ENCODE measurements at regions not wholly inside any gene's neighbourhood (a gene's known extent, or its start where the extent isn't known, plus 50 kb on each side); places are given as distances from the start of the nearest gene placed in this dataset.

DNA sequence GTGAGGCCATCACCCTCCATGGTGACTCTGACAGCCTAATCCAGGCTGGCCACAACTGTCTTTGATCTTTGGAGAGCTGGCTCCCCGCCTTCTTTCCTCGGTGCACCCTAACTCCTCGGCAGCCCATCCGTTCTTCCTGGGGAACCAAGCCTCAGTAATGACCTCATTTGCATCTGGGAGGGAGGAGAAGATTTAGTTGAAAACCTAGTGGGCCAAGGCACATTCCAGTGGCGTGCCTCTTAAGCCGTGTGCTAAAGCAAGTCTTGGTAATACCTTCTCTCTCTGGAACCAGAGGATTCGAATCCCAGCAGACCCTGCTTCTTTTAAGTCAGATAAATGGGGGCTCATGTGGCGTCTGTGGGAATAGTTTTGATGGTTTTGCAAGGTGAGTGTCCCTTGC is 233.1 kb downstream of the EBLN2 start:
- H3K36me3 ChIP-seq (ENCODE audit: low read length): no peaks in the 10 kb centered on the region
- no peak overlapping the region for H3K27ac ChIP-seq (ENCODE audit: low read depth, low read length)
- no peaks in the 10 kb centered on the region for H3K9me2 ChIP-seq (replicated peaks; ENCODE audit: insufficient read depth, low read length)
- no peaks in the 10 kb centered on the region for H3K9me3 ChIP-seq (ENCODE audit: insufficient read depth, low read length)
- H2AFZ ChIP-seq (ENCODE audit: low read depth, low read length, severe bottlenecking): no peak overlapping the region
- no peak overlapping the region for H3K4me3 ChIP-seq (ENCODE audit: insufficient read depth, low read length, poor library complexity, severe bottlenecking)
- H3K27me3 ChIP-seq (ENCODE audit: low read length): no peaks in the 10 kb centered on the region
- no peaks in the 10 kb centered on the region for H3K79me2 ChIP-seq (ENCODE audit: insufficient read depth, low read length)
- TF ChIP-seq, protein P1, sequence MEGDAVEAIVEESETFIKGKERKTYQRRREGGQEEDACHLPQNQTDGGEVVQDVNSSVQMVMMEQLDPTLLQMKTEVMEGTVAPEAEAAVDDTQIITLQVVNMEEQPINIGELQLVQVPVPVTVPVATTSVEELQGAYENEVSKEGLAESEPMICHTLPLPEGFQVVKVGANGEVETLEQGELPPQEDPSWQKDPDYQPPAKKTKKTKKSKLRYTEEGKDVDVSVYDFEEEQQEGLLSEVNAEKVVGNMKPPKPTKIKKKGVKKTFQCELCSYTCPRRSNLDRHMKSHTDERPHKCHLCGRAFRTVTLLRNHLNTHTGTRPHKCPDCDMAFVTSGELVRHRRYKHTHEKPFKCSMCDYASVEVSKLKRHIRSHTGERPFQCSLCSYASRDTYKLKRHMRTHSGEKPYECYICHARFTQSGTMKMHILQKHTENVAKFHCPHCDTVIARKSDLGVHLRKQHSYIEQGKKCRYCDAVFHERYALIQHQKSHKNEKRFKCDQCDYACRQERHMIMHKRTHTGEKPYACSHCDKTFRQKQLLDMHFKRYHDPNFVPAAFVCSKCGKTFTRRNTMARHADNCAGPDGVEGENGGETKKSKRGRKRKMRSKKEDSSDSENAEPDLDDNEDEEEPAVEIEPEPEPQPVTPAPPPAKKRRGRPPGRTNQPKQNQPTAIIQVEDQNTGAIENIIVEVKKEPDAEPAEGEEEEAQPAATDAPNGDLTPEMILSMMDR (IDR thresholded peaks at IDR 0.05; ENCODE audit: insufficient read depth, low read length, poor library complexity, severe bottlenecking): no peak
- TF ChIP-seq EZH2phosphoT487 (conservative IDR thresholded peaks at IDR 0.05; ENCODE audit: low read length): no peak
- no peaks in the 10 kb centered on the region for H4K20me1 ChIP-seq (ENCODE audit: low read depth, low read length)
- no peak overlapping the region for H3K4me2 ChIP-seq (ENCODE audit: low read depth, low read length, poor library complexity, severe bottlenecking)
- no peaks in the 10 kb centered on the region for H3F3A ChIP-seq (ENCODE audit: insufficient read depth)
- H3K9ac ChIP-seq (ENCODE audit: low read length): no peak overlapping the region

DNA sequence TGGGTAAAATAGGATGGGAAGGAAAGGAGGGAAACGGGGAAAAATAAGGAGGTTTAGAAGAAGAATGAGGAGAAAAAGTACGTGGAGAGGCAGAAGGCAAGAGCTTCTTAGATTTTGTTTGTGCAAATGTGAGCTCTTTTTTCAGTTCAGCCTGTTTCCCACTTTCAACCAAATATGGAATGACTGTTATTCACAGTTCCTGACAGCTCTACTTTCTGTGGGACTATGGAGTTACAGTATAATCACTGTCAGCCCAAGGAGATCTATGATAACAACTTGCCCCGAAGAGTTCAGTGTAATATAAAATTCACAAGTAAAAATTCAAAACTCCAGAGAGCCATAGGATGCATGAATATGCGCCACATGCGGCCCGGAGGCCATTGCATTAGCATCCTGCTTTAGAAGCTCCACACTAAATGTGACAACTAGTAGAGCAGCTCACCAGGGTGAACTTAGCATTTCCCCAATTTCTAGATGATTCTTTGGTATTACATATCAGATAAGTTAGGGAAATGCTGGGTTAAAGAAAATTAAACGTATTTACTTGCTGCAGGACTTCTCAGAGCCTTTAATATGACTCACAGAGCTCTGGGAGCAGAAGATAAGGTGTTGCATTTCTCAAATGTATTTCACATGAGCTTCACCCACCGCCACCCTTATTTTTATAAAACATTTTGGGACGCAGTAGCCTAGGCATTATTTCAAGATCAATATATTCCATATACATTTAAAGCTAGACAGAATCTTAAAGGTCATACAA is 234.6 kb downstream of the EBLN2 start:
- no peak for TF ChIP-seq EZH2phosphoT487 (conservative IDR thresholded peaks at IDR 0.05; ENCODE audit: low read length)
- TF ChIP-seq, protein P1 (IDR thresholded peaks at IDR 0.05; ENCODE audit: insufficient read depth, low read length, poor library complexity, severe bottlenecking): no peak
- no peaks in the 10 kb centered on the region for H4K20me1 ChIP-seq (ENCODE audit: low read depth, low read length)
- no peak overlapping the region for H2AFZ ChIP-seq (ENCODE audit: low read depth, low read length, severe bottlenecking)
- no peak overlapping the region for H3K27ac ChIP-seq (ENCODE audit: low read depth, low read length)
- no peaks in the 10 kb centered on the region for H3F3A ChIP-seq (ENCODE audit: insufficient read depth)
- no peaks in the 10 kb centered on the region for H3K79me2 ChIP-seq (ENCODE audit: insufficient read depth, low read length)
- no peaks in the 10 kb centered on the region for H3K9me3 ChIP-seq (ENCODE audit: insufficient read depth, low read length)
- no peaks in the 10 kb centered on the region for H3K9me2 ChIP-seq (replicated peaks; ENCODE audit: insufficient read depth, low read length)
- no peak overlapping the region for H3K9ac ChIP-seq (ENCODE audit: low read length)
- no peak overlapping the region for H3K4me3 ChIP-seq (ENCODE audit: insufficient read depth, low read length, poor library complexity, severe bottlenecking)
- no peaks in the 10 kb centered on the region for H3K27me3 ChIP-seq (ENCODE audit: low read length)
- no peak overlapping the region for H3K4me2 ChIP-seq (ENCODE audit: low read depth, low read length, poor library complexity, severe bottlenecking)
- H3K36me3 ChIP-seq (ENCODE audit: low read length): no peaks in the 10 kb centered on the region

DNA sequence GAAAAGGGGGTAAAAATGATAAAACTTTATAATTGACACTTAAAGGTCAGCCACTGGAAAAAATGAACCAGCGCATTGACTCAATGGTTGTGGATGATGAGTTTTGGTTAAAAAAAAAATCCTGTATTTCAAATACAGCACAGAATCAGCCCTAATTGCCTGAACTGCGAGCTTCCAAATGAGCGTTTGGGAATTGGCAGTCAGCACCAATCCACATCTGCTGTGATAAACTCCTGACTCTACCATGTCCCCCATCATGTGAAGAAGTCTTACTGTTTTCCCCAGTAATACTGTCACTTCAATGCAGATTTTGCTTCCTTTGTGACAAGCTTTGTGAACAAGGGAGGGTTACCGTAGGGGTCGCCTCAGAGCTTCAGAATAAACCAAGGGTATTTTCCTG is 235.4 kb downstream of the EBLN2 start:
- Histone ChIP-seq H3K4me3 (ENCODE audit: insufficient read depth, low read length, poor library complexity, severe bottlenecking) (no peak overlapping the region), H3K79me2 (ENCODE audit: insufficient read depth, low read length) (no peaks in the 10 kb centered on the region), H3F3A (ENCODE audit: insufficient read depth) (no peaks in the 10 kb centered on the region), H3K27ac (ENCODE audit: low read depth, low read length) (no peak overlapping the region), H2AFZ (ENCODE audit: low read depth, low read length, severe bottlenecking) (no peak overlapping the region), H4K20me1 (ENCODE audit: low read depth, low read length) (no peaks in the 10 kb centered on the region), H3K9me3 (ENCODE audit: insufficient read depth, low read length) (no peaks in the 10 kb centered on the region), H3K9me2 (replicated peaks; ENCODE audit: insufficient read depth, low read length) (no peaks in the 10 kb centered on the region), H3K9ac (ENCODE audit: low read length) (no peak overlapping the region), H3K36me3 (ENCODE audit: low read length) (no peaks in the 10 kb centered on the region), H3K27me3 (ENCODE audit: low read length) (no peaks in the 10 kb centered on the region), H3K4me2 (ENCODE audit: low read depth, low read length, poor library complexity, severe bottlenecking) (no peak overlapping the region)
- no peak for TF ChIP-seq EZH2phosphoT487 (conservative IDR thresholded peaks at IDR 0.05; ENCODE audit: low read length)
- TF ChIP-seq, protein P1 (IDR thresholded peaks at IDR 0.05; ENCODE audit: insufficient read depth, low read length, poor library complexity, severe bottlenecking): no peak
